ENCODE measurements at regions not wholly inside any gene's neighbourhood (a gene's known extent, or its start where the extent isn't known, plus 50 kb on each side); places are given as distances from the start of the nearest gene placed in this dataset.
A peak's percentile ranks its signal among the peaks of the same experiment; 100 is the strongest.

DNA sequence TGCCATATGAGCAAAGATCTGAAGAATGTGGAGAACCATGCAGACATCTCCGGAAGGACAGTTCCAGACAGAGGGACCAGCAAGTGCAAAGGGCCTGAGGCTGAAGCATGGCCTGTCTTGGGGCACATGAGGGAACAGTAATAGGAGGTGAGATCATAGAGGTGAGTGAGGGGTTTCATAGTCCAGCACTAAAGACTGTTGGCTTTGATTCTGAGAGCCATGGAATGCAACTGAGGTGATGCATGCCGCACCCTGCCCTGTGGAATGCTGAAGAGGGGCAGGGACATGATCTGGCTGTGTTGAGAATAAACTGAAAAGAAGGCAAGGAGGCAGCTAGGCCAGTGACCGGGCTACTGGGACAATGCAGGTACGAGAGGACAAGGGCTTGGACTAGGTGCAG lies 253.1 kb upstream of the KLF14 start:
- TF ChIP-seq TEAD4 (IDR thresholded peaks at IDR 0.05): peak; percentile 66
- no peak for TF ChIP-seq YY1 (IDR thresholded peaks at IDR 0.05; ENCODE audit: low read depth)

DNA sequence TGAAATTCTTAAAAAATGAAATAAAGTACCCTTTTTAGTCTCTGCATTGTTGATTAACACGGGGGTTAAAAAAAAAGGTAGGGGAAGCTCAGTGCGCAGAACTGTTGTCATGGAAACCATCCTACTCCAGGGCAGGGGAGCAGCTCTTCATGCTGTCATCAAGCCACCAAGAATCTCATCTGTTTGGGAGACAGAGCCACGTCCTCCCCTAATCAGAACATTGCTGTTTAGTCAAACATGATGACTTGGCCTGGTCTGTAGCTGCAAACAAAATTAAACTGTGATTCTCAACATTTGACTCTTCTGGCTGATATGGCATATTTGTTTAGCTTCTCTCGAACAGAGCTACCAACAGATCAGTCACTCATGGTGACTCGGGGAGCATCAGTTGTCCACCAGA lies 254.4 kb upstream of the KLF14 start:
- TF ChIP-seq NFIC (IDR thresholded peaks at IDR 0.05) (no peak), EGR1 (IDR thresholded peaks at IDR 0.05) (no peak), TAF1 (IDR thresholded peaks at IDR 0.05; ENCODE audit: low read depth) (no peak), CREB1 (IDR thresholded peaks at IDR 0.05; ENCODE audit: low read depth) (no peak), RAD21 (IDR thresholded peaks at IDR 0.05; ENCODE audit: low read depth) (no peak), EP300 (IDR thresholded peaks at IDR 0.05; ENCODE audit: borderline replicate concordance) (no peak), FOXM1 (IDR thresholded peaks at IDR 0.05; ENCODE audit: borderline replicate concordance, low read depth) (no peak), CEBPB (IDR thresholded peaks at IDR 0.05) (no peak), TCF12 (IDR thresholded peaks at IDR 0.05; ENCODE audit: low read depth) (no peak), YY1 (IDR thresholded peaks at IDR 0.05; ENCODE audit: low read depth) (no peak), TEAD4 (IDR thresholded peaks at IDR 0.05) (no peak), ZBTB7A (IDR thresholded peaks at IDR 0.05; ENCODE audit: low read depth) (no peak)
- TF ChIP-seq, protein P1, sequence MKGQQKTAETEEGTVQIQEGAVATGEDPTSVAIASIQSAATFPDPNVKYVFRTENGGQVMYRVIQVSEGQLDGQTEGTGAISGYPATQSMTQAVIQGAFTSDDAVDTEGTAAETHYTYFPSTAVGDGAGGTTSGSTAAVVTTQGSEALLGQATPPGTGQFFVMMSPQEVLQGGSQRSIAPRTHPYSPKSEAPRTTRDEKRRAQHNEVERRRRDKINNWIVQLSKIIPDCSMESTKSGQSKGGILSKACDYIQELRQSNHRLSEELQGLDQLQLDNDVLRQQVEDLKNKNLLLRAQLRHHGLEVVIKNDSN (IDR thresholded peaks at IDR 0.05): no peak
- TF ChIP-seq, protein P2, sequence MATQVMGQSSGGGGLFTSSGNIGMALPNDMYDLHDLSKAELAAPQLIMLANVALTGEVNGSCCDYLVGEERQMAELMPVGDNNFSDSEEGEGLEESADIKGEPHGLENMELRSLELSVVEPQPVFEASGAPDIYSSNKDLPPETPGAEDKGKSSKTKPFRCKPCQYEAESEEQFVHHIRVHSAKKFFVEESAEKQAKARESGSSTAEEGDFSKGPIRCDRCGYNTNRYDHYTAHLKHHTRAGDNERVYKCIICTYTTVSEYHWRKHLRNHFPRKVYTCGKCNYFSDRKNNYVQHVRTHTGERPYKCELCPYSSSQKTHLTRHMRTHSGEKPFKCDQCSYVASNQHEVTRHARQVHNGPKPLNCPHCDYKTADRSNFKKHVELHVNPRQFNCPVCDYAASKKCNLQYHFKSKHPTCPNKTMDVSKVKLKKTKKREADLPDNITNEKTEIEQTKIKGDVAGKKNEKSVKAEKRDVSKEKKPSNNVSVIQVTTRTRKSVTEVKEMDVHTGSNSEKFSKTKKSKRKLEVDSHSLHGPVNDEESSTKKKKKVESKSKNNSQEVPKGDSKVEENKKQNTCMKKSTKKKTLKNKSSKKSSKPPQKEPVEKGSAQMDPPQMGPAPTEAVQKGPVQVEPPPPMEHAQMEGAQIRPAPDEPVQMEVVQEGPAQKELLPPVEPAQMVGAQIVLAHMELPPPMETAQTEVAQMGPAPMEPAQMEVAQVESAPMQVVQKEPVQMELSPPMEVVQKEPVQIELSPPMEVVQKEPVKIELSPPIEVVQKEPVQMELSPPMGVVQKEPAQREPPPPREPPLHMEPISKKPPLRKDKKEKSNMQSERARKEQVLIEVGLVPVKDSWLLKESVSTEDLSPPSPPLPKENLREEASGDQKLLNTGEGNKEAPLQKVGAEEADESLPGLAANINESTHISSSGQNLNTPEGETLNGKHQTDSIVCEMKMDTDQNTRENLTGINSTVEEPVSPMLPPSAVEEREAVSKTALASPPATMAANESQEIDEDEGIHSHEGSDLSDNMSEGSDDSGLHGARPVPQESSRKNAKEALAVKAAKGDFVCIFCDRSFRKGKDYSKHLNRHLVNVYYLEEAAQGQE (IDR thresholded peaks at IDR 0.05; ENCODE audit: low read depth): no peak
- TF ChIP-seq, protein P3, sequence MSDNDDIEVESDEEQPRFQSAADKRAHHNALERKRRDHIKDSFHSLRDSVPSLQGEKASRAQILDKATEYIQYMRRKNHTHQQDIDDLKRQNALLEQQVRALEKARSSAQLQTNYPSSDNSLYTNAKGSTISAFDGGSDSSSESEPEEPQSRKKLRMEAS (IDR thresholded peaks at IDR 0.05): no peak

DNA sequence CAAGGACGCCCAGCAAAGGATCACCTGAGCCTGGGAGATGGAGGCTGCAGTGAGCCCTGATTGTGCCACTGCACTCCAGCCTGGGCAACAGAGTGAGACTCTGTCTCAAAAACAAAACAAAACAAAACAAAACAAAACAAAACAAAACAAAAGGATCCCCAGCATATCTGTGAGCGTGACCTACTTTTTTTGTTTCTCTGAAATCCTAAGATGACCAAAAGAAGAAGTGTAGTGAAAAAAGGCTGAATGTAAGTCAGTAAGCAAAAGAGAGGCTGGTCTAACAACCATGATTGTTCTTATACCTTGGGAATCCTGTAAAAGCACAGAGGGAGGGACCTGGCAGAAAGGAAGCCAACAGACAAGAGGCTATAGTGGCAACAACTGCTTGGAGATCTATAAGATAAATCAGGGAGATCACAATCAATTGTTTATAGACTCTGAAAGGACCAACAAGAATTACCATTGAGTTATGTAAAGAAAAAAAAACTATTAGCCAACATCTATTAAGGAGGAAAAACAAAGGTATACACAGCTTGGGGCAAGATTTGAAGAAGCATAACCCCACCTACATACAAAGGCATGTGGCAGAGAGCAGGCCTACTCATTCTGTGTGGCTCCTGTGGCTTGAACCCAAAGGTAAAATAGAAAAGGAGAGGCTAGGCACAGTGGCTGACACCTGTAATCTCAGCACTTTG lies 255.2 kb upstream of the KLF14 start:
- TF ChIP-seq ZBTB7A (IDR thresholded peaks at IDR 0.05; ENCODE audit: low read depth) (no peak), TEAD4 (IDR thresholded peaks at IDR 0.05) (no peak), NFIC (IDR thresholded peaks at IDR 0.05) (no peak), EP300 (IDR thresholded peaks at IDR 0.05; ENCODE audit: borderline replicate concordance) (no peak), TAF1 (IDR thresholded peaks at IDR 0.05; ENCODE audit: low read depth) (no peak), CEBPB (IDR thresholded peaks at IDR 0.05) (no peak), YY1 (IDR thresholded peaks at IDR 0.05; ENCODE audit: low read depth) (no peak)
- TF ChIP-seq, protein P1 (IDR thresholded peaks at IDR 0.05): no peak

DNA sequence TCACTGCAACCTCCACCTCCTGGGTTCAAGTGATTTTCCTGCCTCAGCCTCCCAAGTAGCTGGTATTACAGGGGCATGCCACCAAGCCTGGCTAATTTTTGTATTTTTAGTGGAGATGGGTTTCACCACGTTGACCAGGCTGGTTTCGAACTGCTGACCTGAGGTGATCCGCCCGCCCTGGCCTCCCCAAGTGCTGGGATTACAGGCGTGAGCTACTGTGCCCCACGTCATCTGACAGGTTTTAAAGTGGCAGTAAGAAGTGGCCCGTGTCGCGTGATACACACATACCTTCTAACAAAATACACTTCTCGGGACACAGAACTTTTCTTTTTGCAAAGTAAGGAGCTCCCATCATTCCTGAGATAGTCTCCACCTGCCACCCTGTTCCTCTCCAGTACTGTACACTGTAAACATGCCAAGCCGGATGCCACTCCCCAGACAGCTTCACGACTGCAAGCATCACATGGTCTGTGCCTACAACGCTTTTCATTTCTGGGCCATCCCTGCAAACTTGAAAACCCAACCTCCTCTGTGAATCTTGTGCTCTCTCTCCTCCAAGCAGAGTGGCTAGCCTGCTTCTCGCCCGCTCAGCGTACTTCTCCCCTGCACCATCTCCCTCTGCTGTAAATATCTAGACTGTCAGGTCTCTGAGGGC lies 256.3 kb upstream of the KLF14 start:
- TF ChIP-seq TEAD4 (IDR thresholded peaks at IDR 0.05): no peak
- no peak for TF ChIP-seq TAF1 (IDR thresholded peaks at IDR 0.05; ENCODE audit: low read depth)
- TF ChIP-seq EP300 (IDR thresholded peaks at IDR 0.05; ENCODE audit: borderline replicate concordance): no peak
- TF ChIP-seq, protein P3 (IDR thresholded peaks at IDR 0.05): no peak

DNA sequence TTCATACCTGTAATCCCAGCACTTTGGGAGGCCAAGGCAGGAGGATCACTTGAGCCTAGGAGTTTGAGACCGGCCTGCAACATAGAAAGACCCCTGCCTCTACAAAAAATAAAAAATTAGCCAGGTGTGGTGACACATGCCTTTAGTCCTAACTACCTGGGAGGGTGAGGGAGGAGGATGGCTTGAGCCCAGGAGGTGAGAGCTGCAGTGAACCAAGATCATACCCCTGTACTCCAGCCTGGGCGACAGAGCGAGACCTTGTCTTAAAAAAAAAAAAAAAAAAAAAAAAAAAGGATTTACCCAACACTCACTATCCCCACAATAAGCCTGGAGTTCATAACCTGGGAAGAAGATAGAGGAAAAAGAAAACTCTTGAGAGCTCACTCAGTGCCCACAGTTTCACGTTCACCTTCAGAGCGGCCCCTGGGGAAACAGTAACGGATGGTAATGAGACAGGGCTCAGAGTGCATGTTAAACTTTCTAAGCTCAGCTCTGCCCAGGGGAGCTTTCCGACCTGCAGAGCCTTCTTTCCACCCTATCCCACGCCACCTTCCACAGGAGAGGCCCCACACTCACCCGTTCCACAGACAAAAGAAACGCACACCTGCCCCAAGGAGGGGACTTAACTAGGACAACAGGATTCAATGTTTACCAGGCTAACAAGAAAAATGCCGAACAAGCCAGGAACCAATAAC lies 259.8 kb upstream of the KLF14 start:
- TF ChIP-seq FOXM1 (IDR thresholded peaks at IDR 0.05; ENCODE audit: borderline replicate concordance, low read depth): no peak
- TF ChIP-seq TCF12 (IDR thresholded peaks at IDR 0.05; ENCODE audit: low read depth): no peak
- TF ChIP-seq, protein P3 (IDR thresholded peaks at IDR 0.05): no peak
- TF ChIP-seq CREB1 (IDR thresholded peaks at IDR 0.05; ENCODE audit: low read depth): no peak
- TF ChIP-seq, protein P2 (IDR thresholded peaks at IDR 0.05; ENCODE audit: low read depth): no peak
- TF ChIP-seq CEBPB (IDR thresholded peaks at IDR 0.05): no peak
- no peak for TF ChIP-seq RAD21 (IDR thresholded peaks at IDR 0.05; ENCODE audit: low read depth)
- no peak for TF ChIP-seq YY1 (IDR thresholded peaks at IDR 0.05; ENCODE audit: low read depth)
- TF ChIP-seq ZBTB7A (IDR thresholded peaks at IDR 0.05; ENCODE audit: low read depth): no peak
- no peak for TF ChIP-seq EGR1 (IDR thresholded peaks at IDR 0.05)
- TF ChIP-seq NFIC (IDR thresholded peaks at IDR 0.05): no peak
- TF ChIP-seq TEAD4 (IDR thresholded peaks at IDR 0.05): no peak
- no peak for TF ChIP-seq TAF1 (IDR thresholded peaks at IDR 0.05; ENCODE audit: low read depth)
- TF ChIP-seq, protein P1 (IDR thresholded peaks at IDR 0.05): no peak
- TF ChIP-seq EP300 (IDR thresholded peaks at IDR 0.05; ENCODE audit: borderline replicate concordance): no peak

All from Ishikawa (cell line).